ENCODE measurements at regions not wholly inside any gene's neighbourhood (a gene's known extent, or its start where the extent isn't known, plus 50 kb on each side); places are given as distances from the start of the nearest gene placed in this dataset.

DNA sequence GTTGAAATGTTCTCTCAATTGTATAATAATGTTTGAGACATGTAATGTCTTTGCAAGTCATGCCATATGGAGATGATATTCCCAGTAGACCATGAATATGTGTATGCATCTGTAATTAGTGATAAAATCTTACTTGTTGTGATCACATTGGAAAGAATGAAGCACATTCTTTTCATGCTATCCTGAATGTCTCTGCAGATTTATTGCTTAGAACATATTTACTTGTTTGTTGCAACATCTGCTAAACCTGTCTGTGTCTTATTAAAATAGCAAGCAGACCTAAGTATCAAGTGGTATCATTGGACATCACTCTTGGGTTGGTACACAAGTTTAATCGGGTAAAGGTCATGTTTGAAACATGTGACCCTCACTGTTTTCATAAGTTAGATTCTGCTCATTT lies 265.5 kb upstream of the CD180 start:
- no peak overlapping the region for H3K4me3 ChIP-seq (ENCODE audit: low read depth, low read length)
- no peak for TF ChIP-seq CTCF (conservative IDR thresholded peaks at IDR 0.05; ENCODE audit: low read depth, low read length)
- no peak for DNase-seq (ENCODE audit: low read depth)

- no peak for DNase-seq (ENCODE audit: low read depth)
- H3K4me3 ChIP-seq (ENCODE audit: low read depth, low read length) = no peak overlapping the region
- TF ChIP-seq CTCF (conservative IDR thresholded peaks at IDR 0.05; ENCODE audit: low read depth, low read length) = no peak
These were observed 262.7 kb upstream of the CD180 start for GRCh38 chr5:67459253-67459652.

DNA sequence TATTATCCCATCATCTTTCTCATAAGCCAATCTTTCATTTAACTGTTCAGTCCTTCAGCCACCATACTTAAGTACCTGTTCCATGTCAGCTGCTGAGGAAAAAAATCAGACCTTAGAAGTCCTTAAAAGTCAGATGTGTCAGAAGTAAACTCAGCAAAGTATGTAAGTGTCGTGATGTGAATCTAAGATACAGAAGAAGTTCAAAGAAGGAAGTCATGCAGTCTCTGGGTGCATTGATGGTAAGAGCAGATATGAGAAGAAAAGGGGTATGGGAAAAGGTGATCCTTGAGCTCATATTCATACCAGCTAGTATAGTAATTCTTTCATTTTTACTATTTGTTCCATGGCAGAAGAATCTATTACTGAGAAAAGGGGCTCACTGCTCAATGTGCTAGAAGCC lies 259.4 kb upstream of the CD180 start:
- no peak for DNase-seq (ENCODE audit: low read depth)
- TF ChIP-seq CTCF (conservative IDR thresholded peaks at IDR 0.05; ENCODE audit: low read depth, low read length) = no peak
- no peak overlapping the region for H3K4me3 ChIP-seq (ENCODE audit: low read depth, low read length)

DNA sequence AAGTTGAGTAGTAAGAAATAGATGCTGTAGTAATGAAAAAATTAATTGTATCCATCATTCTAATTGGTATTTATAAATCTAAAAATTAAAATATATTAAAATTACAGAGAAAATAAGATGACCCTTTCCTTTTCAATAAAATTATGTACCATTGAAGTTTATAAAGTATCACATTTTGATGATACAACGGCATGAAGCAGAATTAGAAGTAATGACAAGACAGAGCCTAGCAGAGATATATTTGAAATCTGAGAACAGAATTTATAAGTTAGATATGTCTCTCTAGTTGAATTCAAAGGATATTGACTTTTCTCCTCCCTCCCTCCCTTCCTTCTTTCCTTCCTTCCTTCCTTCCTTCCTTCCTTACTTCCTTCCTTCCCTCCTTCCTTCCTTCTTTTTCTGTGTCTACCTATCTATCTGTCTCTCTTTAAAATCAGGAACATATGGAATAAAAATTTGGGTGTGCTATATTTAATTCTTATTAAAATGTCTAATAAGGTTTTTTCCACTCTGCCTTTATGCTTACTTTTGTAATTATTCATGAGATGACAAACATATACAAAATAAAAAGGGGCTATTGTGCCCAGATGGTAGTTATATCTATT lies 258.5 kb upstream of the CD180 start:
- DNase-seq (ENCODE audit: low read depth) = no peak
- H3K4me3 ChIP-seq (ENCODE audit: low read depth, low read length) = no peak overlapping the region
- no peak for TF ChIP-seq CTCF (conservative IDR thresholded peaks at IDR 0.05; ENCODE audit: low read depth, low read length)

DNA sequence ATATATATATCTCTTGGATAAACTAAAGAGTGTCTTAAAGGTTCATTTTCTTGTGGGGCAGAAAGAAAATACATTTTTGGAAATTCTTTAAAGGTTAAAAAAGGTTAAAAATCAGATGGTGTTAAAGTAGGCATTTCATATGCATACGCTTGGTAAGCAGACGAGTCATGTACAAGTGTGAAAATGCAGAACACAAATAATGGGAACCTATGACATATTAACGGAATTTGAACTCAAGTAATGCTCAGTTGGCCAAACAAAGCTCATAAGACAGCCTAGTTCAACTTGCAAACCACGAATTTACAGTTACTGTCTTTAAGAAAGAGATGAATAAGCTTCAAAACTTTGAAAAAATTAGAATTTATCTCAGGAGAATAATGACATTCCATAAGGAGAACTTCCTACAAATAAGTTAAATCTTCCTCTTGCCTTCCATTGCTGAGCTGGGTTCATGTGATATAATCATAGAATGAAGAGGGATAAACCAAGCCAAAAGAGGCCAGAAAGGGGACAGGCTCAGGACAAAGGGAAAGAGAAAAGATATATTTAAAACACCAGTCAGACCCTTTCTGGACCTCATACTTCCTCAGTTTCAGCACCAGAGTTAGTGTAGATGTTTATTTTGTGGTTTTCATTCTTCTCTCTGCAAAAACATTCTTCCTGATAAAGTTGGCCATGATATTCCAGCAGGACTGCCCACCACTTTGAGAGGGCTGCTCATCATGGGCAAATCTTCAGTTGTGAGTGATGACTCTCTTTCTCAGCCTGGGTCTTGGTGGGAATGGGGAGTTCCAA lies 256.7 kb upstream of the CD180 start:
- H3K4me3 ChIP-seq (ENCODE audit: low read depth, low read length) = no peak overlapping the region
- peak; percentile 63 for DNase-seq (ENCODE audit: low read depth)
- no peak for TF ChIP-seq CTCF (conservative IDR thresholded peaks at IDR 0.05; ENCODE audit: low read depth, low read length)

DNA sequence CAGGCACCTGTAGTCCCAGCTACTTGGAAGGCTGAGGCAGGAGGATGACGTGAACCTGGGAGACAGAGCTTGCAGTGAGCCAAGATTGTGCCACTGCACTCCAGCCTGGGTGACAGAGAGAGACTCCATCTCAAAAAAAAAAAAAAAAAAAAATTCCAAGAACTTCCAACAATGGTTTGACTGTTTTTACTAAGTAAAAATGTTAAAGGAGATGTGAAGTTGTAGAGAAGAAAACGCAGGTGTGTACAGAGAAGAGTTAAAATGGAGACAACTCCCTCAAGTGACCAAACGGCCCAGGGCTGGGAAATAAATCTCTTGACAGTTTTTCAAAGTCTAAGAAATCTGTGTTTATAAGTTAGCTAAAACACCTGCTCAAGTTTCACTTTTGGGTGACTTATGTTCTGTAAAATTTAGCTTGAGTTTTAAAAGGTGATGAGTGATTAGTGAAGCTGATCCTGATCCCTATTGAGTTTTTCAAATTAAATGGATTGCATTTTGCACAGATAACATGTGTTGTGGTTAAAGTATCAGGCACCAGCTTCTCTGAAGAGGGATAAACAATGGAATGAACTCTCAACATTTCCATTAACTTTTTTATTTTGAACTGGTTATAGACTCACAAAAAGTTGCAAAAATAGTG lies 255.2 kb upstream of the CD180 start:
- H3K4me3 ChIP-seq (ENCODE audit: low read depth, low read length) = no peak overlapping the region
- TF ChIP-seq CTCF (conservative IDR thresholded peaks at IDR 0.05; ENCODE audit: low read depth, low read length) = no peak
- no peak for DNase-seq (ENCODE audit: low read depth)
